ENCODE measurements at regions not wholly inside any gene's neighbourhood (a gene's known extent, or its start where the extent isn't known, plus 50 kb on each side); places are given as distances from the start of the nearest gene placed in this dataset.

GRCh38 chr11:95505927-95506426 is 275.0 kb upstream of the SESN3 start:
- no peak for DNase-seq
- no peak for TF ChIP-seq CTCF (IDR thresholded peaks at IDR 0.05)
- ATAC-seq: peak; percentile 45

DNA sequence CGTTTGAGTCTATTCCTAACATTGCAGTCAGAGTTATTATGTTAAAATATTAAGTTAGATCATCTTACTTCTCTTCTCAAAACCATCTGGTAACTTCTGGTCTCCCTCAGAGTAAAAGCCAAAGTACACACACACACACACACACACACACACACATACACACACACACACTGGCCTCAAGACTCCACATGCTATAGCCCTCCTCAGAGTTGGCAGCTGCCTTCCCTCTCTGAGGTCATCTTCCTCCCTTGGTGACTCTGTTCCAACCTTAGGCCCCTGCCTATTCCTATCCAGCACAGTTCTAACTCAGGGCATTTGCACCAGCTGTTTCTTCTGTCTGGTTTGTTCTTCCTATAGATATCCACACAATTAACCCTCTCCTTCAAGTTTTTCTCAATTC is 272.0 kb upstream of the SESN3 start:
- H3K36me3 ChIP-seq: no peaks in the 10 kb centered on the region
- ATAC-seq (no peak), DNase-seq (no peak)
- intact Hi-C loops (cut with DNase I): no loop called here
- H3K4me3 ChIP-seq: no peak overlapping the region
- H3K27ac ChIP-seq: no peak overlapping the region
- H3K4me1 ChIP-seq: no peaks in the 10 kb centered on the region
- TF ChIP-seq CTCF (IDR thresholded peaks at IDR 0.05): no peak
- H3K27me3 ChIP-seq: no peaks in the 10 kb centered on the region
- no peaks in the 10 kb centered on the region for H3K9me3 ChIP-seq

More at GRCh38 chr11:95505927-95506426, 275.0 kb upstream of the SESN3 start:
- Histone ChIP-seq H3K4me1 (no peaks in the 10 kb centered on the region), H3K9me3 (no peaks in the 10 kb centered on the region), H3K27ac (no peak overlapping the region), H3K27me3 (no peaks in the 10 kb centered on the region), H3K36me3 (no peaks in the 10 kb centered on the region), H3K4me3 (no peak overlapping the region)
- intact Hi-C loops (cut with DNase I): no loop called here

GRCh38 chr11:95502522-95502921 is 271.5 kb upstream of the SESN3 start:
- Histone ChIP-seq H3K9me3 (no peaks in the 10 kb centered on the region), H3K27me3 (no peaks in the 10 kb centered on the region), H3K4me3 (no peak overlapping the region), H3K4me1 (no peaks in the 10 kb centered on the region), H3K27ac (no peak overlapping the region), H3K36me3 (no peaks in the 10 kb centered on the region)
- intact Hi-C loops (cut with DNase I): no loop called here
- no peak for TF ChIP-seq CTCF (IDR thresholded peaks at IDR 0.05)
- DNase-seq (no peak), ATAC-seq (no peak)

- no peak for ATAC-seq
These were observed 270.8 kb upstream of the SESN3 start for GRCh38 chr11:95501761-95502266.

DNA sequence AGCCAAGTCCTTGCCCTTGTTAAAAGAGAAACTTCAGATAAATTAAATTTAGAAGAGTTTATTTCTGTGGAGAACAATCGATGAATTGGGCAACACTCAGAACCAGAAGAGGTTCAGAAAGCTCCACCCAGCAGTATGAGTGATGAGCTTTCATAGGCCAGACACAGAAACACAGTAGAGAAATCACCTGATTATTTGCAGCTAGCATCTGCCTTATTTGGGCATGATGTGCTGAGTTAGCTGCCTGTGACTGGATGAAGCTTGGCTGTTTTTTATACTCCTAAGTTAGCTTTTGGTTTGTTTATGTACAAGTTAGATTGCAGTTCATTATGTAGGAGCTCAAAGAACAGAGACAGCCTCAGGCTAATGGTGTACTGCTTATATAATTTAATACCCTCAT is 269.5 kb upstream of the SESN3 start:
- Histone ChIP-seq H3K27ac (no peak overlapping the region), H3K27me3 (no peaks in the 10 kb centered on the region), H3K9me3 (no peaks in the 10 kb centered on the region), H3K4me3 (no peak overlapping the region), H3K4me1 (no peaks in the 10 kb centered on the region), H3K36me3 (no peaks in the 10 kb centered on the region)
- TF ChIP-seq CTCF (IDR thresholded peaks at IDR 0.05): no peak
- DNase-seq (no peak), ATAC-seq (no peak)
- intact Hi-C loops (cut with DNase I): no loop called here

More at GRCh38 chr11:95501761-95502266, 270.8 kb upstream of the SESN3 start:
- Histone ChIP-seq H3K36me3 (no peaks in the 10 kb centered on the region), H3K27ac (no peak overlapping the region), H3K9me3 (no peaks in the 10 kb centered on the region), H3K4me3 (no peak overlapping the region), H3K27me3 (no peaks in the 10 kb centered on the region), H3K4me1 (no peaks in the 10 kb centered on the region)
- DNase-seq: no peak
- TF ChIP-seq CTCF (IDR thresholded peaks at IDR 0.05): no peak
- intact Hi-C loops (cut with DNase I): no loop called here

Measured in upper lobe of right lung (tissue), 1 donor.